ENCODE measurements at regions not wholly inside any gene's neighbourhood (a gene's known extent, or its start where the extent isn't known, plus 50 kb on each side); places are given as distances from the start of the nearest gene placed in this dataset.

DNA sequence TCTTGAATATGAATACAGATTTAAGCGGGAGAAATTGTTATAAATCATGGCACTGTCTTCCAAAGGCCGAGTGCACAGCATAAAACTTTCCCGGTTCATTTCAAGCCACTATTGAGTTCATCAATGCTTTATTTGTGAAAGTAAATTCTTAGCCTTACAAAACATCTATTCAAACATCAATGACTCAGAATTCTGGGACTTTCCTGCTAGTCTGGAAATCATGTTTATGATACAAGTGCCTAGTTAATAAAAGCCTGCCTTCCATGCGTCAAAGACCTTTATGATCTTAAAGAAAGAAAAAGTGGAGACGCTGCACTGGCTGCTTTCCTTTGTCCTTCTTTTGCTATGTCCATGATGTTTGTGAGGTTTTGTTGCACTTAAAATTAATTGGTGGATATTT lies 137.7 kb downstream of the SETD4 start:
- Mint-ChIP-seq H3K36me3 (no peaks in the 10 kb centered on the region), H3K9me3 (no peaks in the 10 kb centered on the region), H3K4me1 (no peaks in the 10 kb centered on the region), H3K4me3 (no peak overlapping the region), H3K27ac (no peak overlapping the region)
- DNase-seq (ENCODE audit: low spot score in 2 of 2) (no peak), ATAC-seq (no peak)

DNA sequence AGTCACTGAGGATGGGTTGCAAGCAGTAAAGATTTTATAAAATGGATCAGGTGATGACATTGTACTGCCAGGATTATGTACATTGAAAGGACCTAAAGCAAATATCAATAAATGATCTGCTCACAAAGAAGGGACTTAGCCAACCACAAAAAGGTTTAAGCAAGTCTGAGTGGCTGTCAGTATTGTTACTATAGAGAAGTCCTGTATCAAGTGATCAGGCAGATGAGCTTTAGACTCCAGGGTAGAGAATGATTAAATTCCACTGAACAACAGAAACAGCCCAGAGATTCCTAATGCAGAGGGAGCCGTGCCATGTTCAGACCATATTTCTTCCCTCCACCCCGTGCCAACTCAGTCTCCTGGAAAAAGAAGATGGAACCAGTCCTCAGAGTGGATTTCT lies 138.9 kb downstream of the SETD4 start:
- DNase-seq (ENCODE audit: low spot score in 2 of 2) = no peak
- no peak for ATAC-seq
- no peaks in the 10 kb centered on the region for H3K9me3 Mint-ChIP-seq
- no peak overlapping the region for H3K4me3 Mint-ChIP-seq
- no peaks in the 10 kb centered on the region for H3K4me1 Mint-ChIP-seq
- no peaks in the 10 kb centered on the region for H3K36me3 Mint-ChIP-seq
- H3K27ac Mint-ChIP-seq = no peak overlapping the region

DNA sequence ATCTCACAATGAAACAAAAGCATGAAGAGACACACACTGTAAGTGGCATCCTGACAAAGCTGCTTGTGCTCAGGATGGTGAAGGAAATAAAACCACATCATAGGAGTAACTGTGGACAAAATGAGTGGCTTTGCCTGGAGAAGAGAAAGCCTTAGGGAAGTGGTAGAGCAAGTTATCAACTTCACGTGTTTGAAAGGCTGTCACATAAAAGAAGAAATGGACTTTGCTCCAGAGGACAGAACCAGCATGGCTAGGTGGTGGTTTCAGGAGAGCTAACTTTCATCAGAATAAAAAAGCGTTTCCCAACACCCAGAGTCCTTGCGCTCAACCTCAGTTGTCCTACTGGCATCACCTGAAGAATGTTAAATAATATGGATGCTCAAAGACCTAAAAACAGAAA lies 139.9 kb downstream of the SETD4 start:
- Mint-ChIP-seq H3K36me3 (no peaks in the 10 kb centered on the region), H3K9me3 (no peaks in the 10 kb centered on the region)
- ATAC-seq = no peak

DNA sequence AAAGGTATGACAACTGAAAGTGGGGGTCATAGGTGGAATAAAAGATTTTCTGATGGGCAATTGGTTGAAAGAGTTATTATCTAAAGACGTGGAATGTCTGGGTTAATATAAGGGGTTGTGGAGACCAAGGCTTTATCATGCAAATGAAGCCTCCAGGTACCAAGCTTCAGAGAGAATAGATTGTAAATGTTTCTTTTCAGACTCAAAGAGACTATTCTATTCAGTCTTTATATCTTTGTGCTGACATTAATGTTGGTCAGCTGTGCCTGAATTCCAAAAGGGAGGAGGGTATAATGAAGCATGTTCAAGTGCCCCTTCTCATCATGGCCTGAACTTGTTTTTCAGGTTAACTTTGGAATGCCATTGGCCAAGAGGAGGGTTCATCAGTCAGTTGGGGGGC lies 145.3 kb downstream of the SETD4 start:
- no peak overlapping the region for H3K4me3 Mint-ChIP-seq
- ATAC-seq = no peak
- H3K27ac Mint-ChIP-seq = no peak overlapping the region
- no peaks in the 10 kb centered on the region for H3K9me3 Mint-ChIP-seq
- H3K36me3 Mint-ChIP-seq = no peaks in the 10 kb centered on the region
- H3K4me1 Mint-ChIP-seq = no peaks in the 10 kb centered on the region
- DNase-seq (ENCODE audit: low spot score in 2 of 2) = no peak

More for the DNA sequence above, 139.9 kb downstream of the SETD4 start:
- DNase-seq (ENCODE audit: low spot score in 2 of 2) = no peak
- Mint-ChIP-seq H3K4me3 (no peak overlapping the region), H3K27ac (no peak overlapping the region), H3K4me1 (no peaks in the 10 kb centered on the region)

DNA sequence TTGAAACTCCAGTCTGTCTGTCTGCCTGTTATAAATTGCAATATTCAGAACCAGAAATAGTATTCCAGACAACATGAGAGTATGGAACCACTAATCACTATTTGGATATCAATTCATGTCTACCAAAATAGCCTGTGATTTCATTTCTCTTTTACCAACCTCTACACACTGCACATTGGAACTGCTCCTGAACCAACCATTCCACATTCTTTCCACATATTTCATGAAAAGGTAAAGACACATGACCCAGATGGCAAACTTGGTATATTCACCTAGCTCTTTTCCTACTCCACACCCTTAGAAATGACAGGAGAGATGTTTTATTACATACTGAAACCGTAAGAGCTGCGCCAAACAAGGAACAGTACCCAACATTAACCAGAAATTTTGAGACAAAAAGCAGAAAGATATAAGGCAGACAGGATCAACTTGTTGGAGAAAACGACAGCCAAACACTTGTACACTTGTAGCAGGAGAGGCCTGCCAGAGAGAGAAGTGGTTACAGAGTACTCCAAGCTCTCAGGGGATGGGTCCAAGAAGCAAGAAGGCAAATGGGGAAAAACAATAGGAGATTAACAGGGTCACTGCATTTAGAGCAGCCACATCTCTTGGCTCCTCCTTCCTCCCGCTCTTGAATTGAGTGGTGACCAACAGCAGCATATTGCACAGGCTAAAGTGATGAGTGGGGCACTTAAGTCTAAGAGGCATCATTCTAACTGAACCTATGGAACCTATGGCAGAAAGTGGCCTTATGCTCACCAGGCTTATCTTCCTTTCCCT lies 148.7 kb downstream of the SETD4 start:
- no peaks in the 10 kb centered on the region for H3K4me1 Mint-ChIP-seq
- no peak for DNase-seq (ENCODE audit: low spot score in 2 of 2)
- H3K9me3 Mint-ChIP-seq = no peaks in the 10 kb centered on the region
- H3K36me3 Mint-ChIP-seq = no peaks in the 10 kb centered on the region
- ATAC-seq = no peak
- H3K27ac Mint-ChIP-seq = no peak overlapping the region
- no peak overlapping the region for H3K4me3 Mint-ChIP-seq

DNA sequence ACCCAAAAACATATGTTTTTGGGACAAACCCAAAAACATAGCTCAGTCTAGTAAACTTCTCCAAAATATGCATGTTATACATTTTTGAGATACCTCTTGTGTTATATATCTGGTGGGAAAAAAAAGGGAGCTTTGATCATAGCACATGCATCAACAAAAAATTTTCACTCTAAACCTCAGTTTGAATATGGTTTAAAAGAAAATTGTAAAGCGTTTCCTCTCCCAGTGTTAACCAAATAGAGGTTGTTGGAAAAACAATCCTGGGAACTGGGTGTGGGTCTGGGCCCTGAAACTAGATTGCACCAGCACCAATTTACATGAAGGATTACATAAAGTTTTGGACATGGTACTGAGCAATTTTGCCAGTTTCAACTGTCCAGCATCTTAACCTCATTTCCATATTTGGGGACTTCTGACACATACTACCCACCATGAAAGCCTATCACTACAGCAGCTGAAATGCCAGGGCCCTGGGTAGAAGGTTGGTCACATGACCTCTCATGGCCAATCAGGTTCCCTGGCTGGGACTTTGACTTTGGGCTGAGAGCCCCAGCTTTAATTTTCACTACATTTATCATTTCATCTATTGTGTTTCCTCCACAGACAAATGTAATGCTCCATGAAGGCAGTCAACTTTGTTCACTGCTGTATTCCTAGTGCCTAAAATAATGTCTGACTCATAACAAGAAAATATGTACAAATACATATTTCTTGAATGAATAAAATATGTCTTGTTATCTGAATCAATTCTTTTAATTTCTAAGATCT lies 150.7 kb downstream of the SETD4 start:
- no peak for ATAC-seq
- H3K4me1 Mint-ChIP-seq = no peaks in the 10 kb centered on the region
- no peak for DNase-seq (ENCODE audit: low spot score in 2 of 2)

DNA sequence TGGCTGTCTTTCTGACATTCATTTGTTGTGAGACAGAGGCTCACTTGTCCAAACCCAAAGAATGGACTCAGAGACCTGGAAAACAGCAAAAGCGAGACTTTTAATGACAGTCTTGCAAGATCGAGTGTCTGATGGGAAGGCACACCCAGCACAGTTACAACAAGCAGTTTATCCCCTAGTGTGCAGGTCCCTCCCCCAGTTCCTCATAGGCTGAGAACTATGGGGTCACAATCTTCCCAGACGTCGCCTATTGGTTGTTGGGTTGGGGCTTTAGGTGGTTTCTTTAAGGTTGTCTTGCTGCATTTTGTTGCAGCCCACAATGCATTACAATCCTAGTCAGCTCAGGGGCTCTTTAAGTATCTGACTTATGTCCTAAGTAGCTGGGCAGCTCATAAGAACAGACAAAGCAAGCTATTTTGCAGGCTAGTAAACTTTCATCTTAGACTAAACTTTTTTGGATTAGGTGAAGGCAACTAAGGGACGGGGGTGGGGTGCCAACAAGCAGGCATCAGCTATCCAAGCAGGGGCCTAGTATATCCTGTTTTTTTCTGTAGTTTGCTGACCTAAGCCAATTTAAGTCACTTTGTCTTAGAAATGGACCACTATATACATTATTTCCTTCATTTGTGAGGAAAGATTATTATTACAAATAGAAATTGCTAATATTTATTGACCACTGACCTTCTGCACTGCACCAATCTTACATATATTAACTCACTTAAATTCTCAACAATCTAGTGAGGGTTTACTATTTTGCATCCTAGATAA lies 151.8 kb downstream of the SETD4 start:
- no peaks in the 10 kb centered on the region for H3K4me1 Mint-ChIP-seq
- no peak overlapping the region for H3K4me3 Mint-ChIP-seq
- DNase-seq (ENCODE audit: low spot score in 2 of 2) (no peak), ATAC-seq (no peak)
- H3K27ac Mint-ChIP-seq = no peak overlapping the region
- no peaks in the 10 kb centered on the region for H3K36me3 Mint-ChIP-seq
- H3K9me3 Mint-ChIP-seq = no peaks in the 10 kb centered on the region

More for the DNA sequence above, 150.7 kb downstream of the SETD4 start:
- Mint-ChIP-seq H3K9me3 (no peaks in the 10 kb centered on the region), H3K36me3 (no peaks in the 10 kb centered on the region), H3K4me3 (no peak overlapping the region), H3K27ac (no peak overlapping the region)

DNA sequence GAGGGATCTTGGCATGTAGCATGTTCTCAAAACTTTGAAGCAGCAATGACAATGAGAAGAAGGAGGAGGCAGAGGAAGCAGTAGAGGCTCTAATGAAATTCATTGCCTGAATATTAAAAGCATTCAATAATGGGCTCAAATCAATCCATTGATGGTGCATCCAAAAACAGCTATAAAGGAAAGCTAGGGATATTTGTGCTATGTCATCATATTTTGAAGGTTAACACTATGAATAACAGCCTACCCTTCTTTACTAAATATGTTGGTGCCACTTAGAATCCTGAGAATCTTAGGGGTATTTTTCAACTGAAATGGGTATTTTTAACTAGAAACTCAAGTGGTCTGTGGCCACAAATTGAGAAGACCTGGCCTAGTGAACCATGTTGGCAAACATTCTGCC lies 153.7 kb downstream of the SETD4 start:
- DNase-seq (ENCODE audit: low spot score in 2 of 2) = no peak
- Mint-ChIP-seq H3K27ac (no peak overlapping the region), H3K9me3 (no peaks in the 10 kb centered on the region), H3K4me1 (no peaks in the 10 kb centered on the region), H3K4me3 (no peak overlapping the region), H3K36me3 (no peaks in the 10 kb centered on the region)
- no peak for ATAC-seq

DNA sequence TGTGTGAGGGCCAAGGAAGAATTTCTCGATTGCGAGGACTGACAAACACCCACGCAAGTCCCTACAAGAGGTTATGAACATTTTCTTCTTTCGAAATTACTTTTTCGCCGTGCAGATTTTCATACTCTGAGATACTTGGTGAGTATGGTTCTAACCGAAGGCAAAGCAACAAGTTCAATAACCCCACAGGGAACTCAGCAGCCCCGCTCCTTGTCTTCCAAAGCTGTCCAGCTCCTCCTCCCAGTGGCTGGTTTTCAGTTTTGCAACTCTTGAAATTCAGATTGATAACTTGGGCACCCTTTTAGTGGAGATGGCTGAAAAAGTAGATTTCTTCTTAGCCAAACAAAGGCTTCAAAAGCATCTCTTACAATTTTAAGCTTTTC lies 154.4 kb downstream of the SETD4 start:
- Mint-ChIP-seq H3K4me1 (no peaks in the 10 kb centered on the region), H3K4me3 (no peak overlapping the region), H3K9me3 (no peaks in the 10 kb centered on the region), H3K27ac (no peak overlapping the region), H3K36me3 (no peaks in the 10 kb centered on the region)
- DNase-seq (ENCODE audit: low spot score in 2 of 2) = no peak
- ATAC-seq = no peak

DNA sequence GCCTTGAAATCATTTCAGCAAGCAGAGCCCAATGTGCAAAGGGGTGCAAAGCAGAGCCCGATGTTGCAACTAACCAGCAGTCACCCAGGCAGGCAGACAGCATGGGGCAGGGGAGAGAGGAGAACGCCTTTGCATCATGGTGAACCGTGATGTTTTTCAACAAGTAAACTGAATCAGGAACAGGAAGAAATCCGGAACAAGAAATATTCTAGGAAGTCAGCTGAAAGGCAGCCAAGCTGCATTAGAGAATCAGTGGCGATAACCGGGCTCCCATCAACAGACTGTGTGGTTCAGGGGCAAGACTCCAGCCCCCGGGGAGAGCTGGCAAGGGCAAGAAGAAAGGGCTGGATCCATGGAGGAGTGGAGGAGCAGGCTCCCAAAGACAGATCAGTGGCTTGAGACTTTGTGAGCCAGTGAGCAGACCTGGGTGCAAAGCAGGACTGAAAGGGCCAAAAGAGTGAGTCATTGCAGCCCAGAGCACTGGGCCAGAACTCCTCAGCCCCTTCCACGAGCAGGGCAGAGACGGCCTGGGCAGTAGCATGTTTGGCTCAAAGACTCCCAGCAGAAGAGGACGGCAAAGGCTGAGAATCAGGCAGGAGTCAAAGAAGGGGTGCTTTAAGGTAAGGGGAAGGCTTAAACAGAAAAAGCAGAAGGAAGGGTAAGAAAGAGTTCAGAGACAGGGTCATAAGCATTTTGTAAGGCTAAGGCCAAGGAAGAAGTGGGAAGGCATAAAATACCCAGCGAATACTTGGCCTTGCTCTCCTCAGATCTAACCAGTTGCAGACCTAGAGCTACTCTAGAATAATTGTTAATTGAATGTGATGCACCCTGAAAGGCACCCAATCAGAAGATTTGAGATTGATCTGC lies 155.0 kb downstream of the SETD4 start:
- H3K4me1 Mint-ChIP-seq = no peaks in the 10 kb centered on the region
- H3K36me3 Mint-ChIP-seq = no peaks in the 10 kb centered on the region
- H3K27ac Mint-ChIP-seq = no peak overlapping the region
- no peaks in the 10 kb centered on the region for H3K9me3 Mint-ChIP-seq
- peak; percentile 19 for ATAC-seq
- DNase-seq (ENCODE audit: low spot score in 2 of 2) = no peak
- no peak overlapping the region for H3K4me3 Mint-ChIP-seq

DNA sequence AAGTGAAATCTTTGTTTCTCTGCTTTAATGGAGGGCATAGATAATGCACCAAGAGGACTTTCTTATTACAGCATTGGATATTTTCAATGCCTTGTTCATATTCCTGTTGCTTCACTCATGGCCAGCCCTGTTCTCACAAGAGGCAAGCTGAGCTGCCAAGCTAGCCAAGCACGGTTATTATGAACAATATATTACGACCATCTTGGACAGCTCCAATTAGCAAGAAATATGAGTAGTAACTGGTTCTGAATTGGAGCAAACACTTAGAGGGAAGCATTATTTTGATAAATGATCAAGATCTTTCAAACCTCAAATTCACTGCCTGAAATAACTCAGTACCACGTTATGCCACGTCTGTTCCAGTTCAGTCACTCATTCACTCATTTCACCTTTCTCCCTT lies 159.8 kb downstream of the SETD4 start:
- Mint-ChIP-seq H3K27ac (no peak overlapping the region), H3K9me3 (no peaks in the 10 kb centered on the region), H3K4me3 (no peak overlapping the region), H3K36me3 (no peaks in the 10 kb centered on the region), H3K4me1 (no peaks in the 10 kb centered on the region)
- no peak for ATAC-seq
- DNase-seq (ENCODE audit: low spot score in 2 of 2) = no peak

DNA sequence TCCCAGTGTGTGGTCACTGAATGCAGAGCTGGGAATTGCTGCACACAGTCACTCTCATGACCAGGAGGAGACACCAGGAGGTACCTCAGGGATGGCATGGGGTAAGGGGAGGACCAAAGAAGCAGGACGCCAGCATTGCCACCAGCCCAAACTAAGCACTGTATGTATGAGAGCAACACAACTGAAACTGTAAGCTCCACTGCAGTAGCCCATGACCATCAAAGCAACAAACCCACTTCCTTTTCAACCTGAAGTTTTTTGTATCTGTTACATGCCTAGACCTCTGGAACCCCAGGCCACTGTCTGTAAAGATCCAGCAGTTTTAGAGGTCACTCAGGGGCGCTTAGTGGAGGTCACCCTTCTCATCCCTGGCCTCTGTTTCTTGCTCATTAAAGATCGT lies 164.3 kb downstream of the SETD4 start:
- ATAC-seq = no peak

DNA sequence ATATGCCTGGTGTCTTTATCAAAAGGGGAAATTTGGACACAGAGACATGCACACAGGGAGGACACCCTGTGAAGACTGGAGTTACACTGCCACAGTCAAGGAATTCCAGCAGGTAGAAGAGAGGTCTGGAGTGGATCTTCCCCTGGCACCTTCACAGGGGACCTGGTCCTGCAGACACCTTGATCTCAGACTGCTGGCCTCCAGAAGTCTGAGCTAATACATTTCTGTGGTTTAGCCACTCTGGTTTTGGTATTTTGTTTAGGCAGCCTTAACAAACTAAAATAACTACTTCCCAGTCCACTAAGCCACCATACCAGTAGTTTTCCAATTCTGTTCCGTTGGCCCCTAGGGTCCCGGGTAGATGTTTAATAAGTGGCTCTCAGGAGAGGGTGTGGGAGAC lies 164.7 kb downstream of the SETD4 start:
- Mint-ChIP-seq H3K27ac (no peak overlapping the region), H3K4me1 (no peaks in the 10 kb centered on the region), H3K4me3 (no peak overlapping the region), H3K9me3 (no peaks in the 10 kb centered on the region), H3K36me3 (no peaks in the 10 kb centered on the region)
- DNase-seq (ENCODE audit: low spot score in 2 of 2) (no peak), ATAC-seq (no peak)

More for the DNA sequence above, 164.3 kb downstream of the SETD4 start:
- H3K4me3 Mint-ChIP-seq = no peak overlapping the region
- no peak for DNase-seq (ENCODE audit: low spot score in 2 of 2)
- H3K9me3 Mint-ChIP-seq = no peaks in the 10 kb centered on the region
- H3K4me1 Mint-ChIP-seq = no peaks in the 10 kb centered on the region
- H3K36me3 Mint-ChIP-seq = no peaks in the 10 kb centered on the region
- no peak overlapping the region for H3K27ac Mint-ChIP-seq

DNA sequence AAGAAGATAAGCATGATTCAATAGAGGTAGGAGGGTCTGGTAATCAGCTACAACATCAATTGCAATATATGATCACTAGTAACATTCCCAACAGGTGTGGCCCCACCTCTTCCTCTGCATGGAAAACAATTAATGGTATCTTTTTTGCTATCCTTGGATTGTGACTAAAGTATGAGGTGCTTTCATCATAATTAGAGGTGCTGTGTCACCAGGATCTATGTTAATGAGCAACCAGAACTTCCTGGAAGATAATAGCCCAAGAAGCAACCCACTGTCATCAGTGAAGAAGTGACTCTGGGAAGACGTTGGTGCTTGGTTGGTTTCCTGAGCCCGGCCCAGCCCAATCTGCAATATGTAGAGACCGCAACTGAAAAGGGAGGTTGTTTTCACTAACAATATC lies 167.2 kb downstream of the SETD4 start:
- no peak for ATAC-seq
- Mint-ChIP-seq H3K4me1 (no peaks in the 10 kb centered on the region), H3K9me3 (no peaks in the 10 kb centered on the region), H3K36me3 (no peaks in the 10 kb centered on the region), H3K27ac (no peak overlapping the region), H3K4me3 (no peak overlapping the region)
- DNase-seq (ENCODE audit: low spot score in 2 of 2) = no peak

DNA sequence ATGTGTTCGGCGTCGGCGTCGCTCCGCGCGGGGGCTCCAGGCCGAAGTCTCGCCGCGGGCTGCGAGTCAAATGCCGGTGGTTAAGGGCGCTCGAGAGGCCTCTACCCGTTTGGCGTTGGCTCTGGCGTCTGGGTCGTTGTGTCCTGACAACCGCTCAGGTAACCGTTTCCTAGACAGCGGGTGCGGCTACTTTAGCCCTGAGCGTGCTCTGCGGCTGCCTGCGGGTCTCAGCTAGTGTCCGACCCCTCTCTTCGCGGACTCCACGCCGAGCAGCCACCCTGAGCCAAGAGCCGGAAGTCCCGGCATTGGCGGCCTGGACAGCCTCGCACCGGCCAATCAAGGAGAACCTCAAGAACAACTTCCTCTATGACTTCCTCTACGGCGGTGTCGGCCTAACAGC lies 173.4 kb downstream of the SETD4 start:
- Mint-ChIP-seq H3K27ac (no peak overlapping the region), H3K9me3 (no peaks in the 10 kb centered on the region), H3K36me3 (no peaks in the 10 kb centered on the region), H3K4me3 (no peak overlapping the region), H3K4me1 (no peaks in the 10 kb centered on the region)
- DNase-seq (ENCODE audit: low spot score in 2 of 2) (no peak), ATAC-seq (no peak)
